ENCODE measurements at regions not wholly inside any gene's neighbourhood (a gene's known extent, or its start where the extent isn't known, plus 50 kb on each side); places are given as distances from the start of the nearest gene placed in this dataset.

- DNase-seq: no peak
- intact Hi-C loops (cut with DNase I): no loop called here
- no peaks in the 10 kb centered on the region for H3K9me3 ChIP-seq
- H3K36me3 ChIP-seq: no peaks in the 10 kb centered on the region
- no peaks in the 10 kb centered on the region for H3K27me3 ChIP-seq
- no peak for TF ChIP-seq CTCF (IDR thresholded peaks at IDR 0.05)
- H3K4me3 ChIP-seq: no peak overlapping the region
- H3K27ac ChIP-seq: no peak overlapping the region
- H3K4me1 ChIP-seq: no peaks in the 10 kb centered on the region
- ATAC-seq: no peak
These were observed 272.4 kb downstream of the MEF2C start for GRCh38 chr5:88610586-88610985.

- no peaks in the 10 kb centered on the region for H3K4me1 ChIP-seq
- no peak for TF ChIP-seq CTCF (IDR thresholded peaks at IDR 0.05)
- ATAC-seq (no peak), DNase-seq (no peak)
- no peaks in the 10 kb centered on the region for H3K9me3 ChIP-seq
- H3K36me3 ChIP-seq: no peaks in the 10 kb centered on the region
- H3K27ac ChIP-seq: no peak overlapping the region
- intact Hi-C loops (cut with DNase I): no loop called here
- no peaks in the 10 kb centered on the region for H3K27me3 ChIP-seq
- H3K4me3 ChIP-seq: no peak overlapping the region
These were observed 275.5 kb downstream of the MEF2C start for GRCh38 chr5:88607492-88607891.

GRCh38 chr5:88606626-88607025 is 276.4 kb downstream of the MEF2C start:
- intact Hi-C loops (cut with DNase I): no loop called here
- H3K9me3 ChIP-seq: no peaks in the 10 kb centered on the region
- TF ChIP-seq CTCF (IDR thresholded peaks at IDR 0.05): no peak
- ATAC-seq (no peak), DNase-seq (no peak)
- H3K4me1 ChIP-seq: no peaks in the 10 kb centered on the region
- no peaks in the 10 kb centered on the region for H3K27me3 ChIP-seq
- no peaks in the 10 kb centered on the region for H3K36me3 ChIP-seq
- H3K4me3 ChIP-seq: no peak overlapping the region
- no peak overlapping the region for H3K27ac ChIP-seq

- intact Hi-C loops (cut with DNase I): no loop called here
- Histone ChIP-seq H3K36me3 (no peaks in the 10 kb centered on the region), H3K4me3 (no peak overlapping the region), H3K9me3 (no peaks in the 10 kb centered on the region), H3K4me1 (no peaks in the 10 kb centered on the region), H3K27me3 (no peaks in the 10 kb centered on the region), H3K27ac (no peak overlapping the region)
- no peak for TF ChIP-seq CTCF (IDR thresholded peaks at IDR 0.05)
- DNase-seq: no peak
- no peak for ATAC-seq
These were observed 276.8 kb downstream of the MEF2C start for GRCh38 chr5:88606173-88606572.

- Histone ChIP-seq H3K27me3 (no peaks in the 10 kb centered on the region), H3K27ac (no peak overlapping the region), H3K9me3 (no peaks in the 10 kb centered on the region), H3K4me1 (no peaks in the 10 kb centered on the region), H3K4me3 (no peak overlapping the region), H3K36me3 (no peaks in the 10 kb centered on the region)
- peak; percentile 21 for TF ChIP-seq CTCF (IDR thresholded peaks at IDR 0.05)
- ATAC-seq: no peak
- no peak for DNase-seq
- intact Hi-C loops (cut with DNase I): no loop called here
These were observed 280.4 kb downstream of the MEF2C start for GRCh38 chr5:88602584-88602983.

GRCh38 chr5:88594441-88594840 is 288.5 kb downstream of the MEF2C start:
- intact Hi-C loops (cut with DNase I): no loop called here
- Histone ChIP-seq H3K27ac (no peak overlapping the region), H3K27me3 (no peaks in the 10 kb centered on the region), H3K4me3 (no peak overlapping the region), H3K9me3 (no peaks in the 10 kb centered on the region), H3K36me3 (no peaks in the 10 kb centered on the region), H3K4me1 (no peaks in the 10 kb centered on the region)
- ATAC-seq (no peak), DNase-seq (no peak)
- no peak for TF ChIP-seq CTCF (IDR thresholded peaks at IDR 0.05)
